ENCODE measurements at regions not wholly inside any gene's neighbourhood (a gene's known extent, or its start where the extent isn't known, plus 50 kb on each side); places are given as distances from the start of the nearest gene placed in this dataset.

- Histone ChIP-seq H3K4me1 (ENCODE audit: control insufficient read depth in 1 of 2, insufficient read depth in 2 of 2, low read length in 2 of 2) (peaks cover 0 to 7% of the 10 kb centered on the region in 2 experiments; a peak in 1 of 4 replicates), H3K9ac (ENCODE audit: low read length) (no peak overlapping the region), H2AFZ (ENCODE audit: low read depth, low read length, poor library complexity, severe bottlenecking) (no peak overlapping the region), H4K20me1 (ENCODE audit: insufficient read depth) (no peaks in the 10 kb centered on the region), H3K79me2 (ENCODE audit: insufficient read depth, low read length) (no peaks in the 10 kb centered on the region), H3K9me3 (ENCODE audit: control insufficient read depth in 1 of 2, insufficient read depth in 1 of 2, low read depth in 1 of 2, low read length in 2 of 2) (no peaks in the 10 kb centered on the region), H3K27ac (ENCODE audit: low read depth, low read length) (no peak overlapping the region), H3K4me2 (ENCODE audit: low read length) (no peak overlapping the region), H3K27me3 (ENCODE audit: insufficient read depth, low read length) (no peaks in the 10 kb centered on the region), H3K4me3 (replicated peaks in 1 of 2; ENCODE audit: low read depth in 1 of 2, low read length in 2 of 2) (no peak overlapping the region), H3K36me3 (ENCODE audit: control insufficient read depth in 1 of 2, insufficient read depth in 2 of 2, low read length in 2 of 2) (no peaks in the 10 kb centered on the region), H3K9me2 (ENCODE audit: insufficient read depth) (no peaks in the 10 kb centered on the region)
- POLR2A ChIA-PET, result no interaction called here
- no TSS peak for BruUV-seq (replicated peaks)
- intact Hi-C loops (cut with micrococcal nuclease), result no loop called here
- TF ChIP-seq ZNF274 (IDR thresholded peaks at IDR 0.05; ENCODE audit: low read depth, low read length) (no peak), CEBPB (IDR thresholded peaks at IDR 0.05; ENCODE audit: low read depth) (no peak), SIN3A (IDR thresholded peaks at IDR 0.05; ENCODE audit: low read depth) (no peak), SP1 (IDR thresholded peaks at IDR 0.05; ENCODE audit: low read depth) (no peak), POLR2A (IDR thresholded peaks at IDR 0.05; ENCODE audit: borderline replicate concordance, extremely low read depth, insufficient read depth, insufficient read length) (no peak), MAX (IDR thresholded peaks at IDR 0.05) (no peak), ZFX (IDR thresholded peaks at IDR 0.05) (no peak), TCF7L2 (IDR thresholded peaks at IDR 0.05; ENCODE audit: borderline replicate concordance, extremely low read depth, insufficient read depth, insufficient read length) (no peak), RAD21 (IDR thresholded peaks at IDR 0.05; ENCODE audit: low read depth) (no peak), EZH2 (IDR thresholded peaks at IDR 0.05) (no peak), SRF (IDR thresholded peaks at IDR 0.05; ENCODE audit: low read depth) (no peak), POLR2AphosphoS5 (IDR thresholded peaks at IDR 0.05; ENCODE audit: low read depth, low read length) (no peak), EZH2phosphoT487 (IDR thresholded peaks at IDR 0.05; ENCODE audit: borderline replicate concordance) (no peak), EGR1 (IDR thresholded peaks at IDR 0.05; ENCODE audit: low read depth) (no peak), REST (IDR thresholded peaks at IDR 0.05; ENCODE audit: low read depth) (no peak), ELF1 (IDR thresholded peaks at IDR 0.05; ENCODE audit: borderline replicate concordance, low read depth) (no peak), JUND (IDR thresholded peaks at IDR 0.05) (no peak), YY1 (IDR thresholded peaks at IDR 0.05; ENCODE audit: extremely low read depth, insufficient replicate concordance, low read depth, low read length) (no peak)
- TF ChIP-seq, protein P1, sequence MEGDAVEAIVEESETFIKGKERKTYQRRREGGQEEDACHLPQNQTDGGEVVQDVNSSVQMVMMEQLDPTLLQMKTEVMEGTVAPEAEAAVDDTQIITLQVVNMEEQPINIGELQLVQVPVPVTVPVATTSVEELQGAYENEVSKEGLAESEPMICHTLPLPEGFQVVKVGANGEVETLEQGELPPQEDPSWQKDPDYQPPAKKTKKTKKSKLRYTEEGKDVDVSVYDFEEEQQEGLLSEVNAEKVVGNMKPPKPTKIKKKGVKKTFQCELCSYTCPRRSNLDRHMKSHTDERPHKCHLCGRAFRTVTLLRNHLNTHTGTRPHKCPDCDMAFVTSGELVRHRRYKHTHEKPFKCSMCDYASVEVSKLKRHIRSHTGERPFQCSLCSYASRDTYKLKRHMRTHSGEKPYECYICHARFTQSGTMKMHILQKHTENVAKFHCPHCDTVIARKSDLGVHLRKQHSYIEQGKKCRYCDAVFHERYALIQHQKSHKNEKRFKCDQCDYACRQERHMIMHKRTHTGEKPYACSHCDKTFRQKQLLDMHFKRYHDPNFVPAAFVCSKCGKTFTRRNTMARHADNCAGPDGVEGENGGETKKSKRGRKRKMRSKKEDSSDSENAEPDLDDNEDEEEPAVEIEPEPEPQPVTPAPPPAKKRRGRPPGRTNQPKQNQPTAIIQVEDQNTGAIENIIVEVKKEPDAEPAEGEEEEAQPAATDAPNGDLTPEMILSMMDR (IDR thresholded peaks at IDR 0.05 in 2 of 3, conservative IDR thresholded peaks at IDR 0.05 in 1 of 3; ENCODE audit: borderline replicate concordance in 1 of 3, insufficient read depth in 1 of 3, low read depth in 2 of 3, low read length in 2 of 3), result no peak
- RAD21 ChIA-PET (ENCODE audit: low non-redundant PET in 1 of 2, low total read pairs in 2 of 2, uncharacterized antibody in 2 of 2, unreplicated experiment in 2 of 2), result no interaction called here
- ATAC-seq (no peak), DNase-seq (ENCODE audit: low read depth, low spot score) (no peak)
- CTCF ChIA-PET, result interaction anchor here (1.0 kb wide), 1 partner anchor 19 kb away, joined by 3 read pairs; no protein-coding TSS in a partner anchor
Observed at GRCh38 chr12:116684891-116685290, 53.0 kb downstream of the SPRING1 start.
